Mesothelial cell of epicardium (in vitro differentiated cells): ENCODE measurements at regions not wholly inside any gene's neighbourhood (a gene's known extent, or its start where the extent isn't known, plus 50 kb on each side); places are given as distances from the start of the nearest gene placed in this dataset.
"Not testable (repeated sequence)": the region's sequence is repeated elsewhere in the genome, so short reads cannot be mapped to it uniquely, and the experiment has no call there.

ENCODE experiments used
- DNase-seq, 2 experiments: peaks; one replicate each; pipeline ENCODE4 v3.0.0; 2021; ENCODE audit warnings: low spot score in 2 of 2; ENCODE audit not compliant: unreplicated experiment in 2 of 2
- H3K27ac Mint-ChIP-seq: 2 replicates; pipeline ENCODE4 v1.8.0; 2021; ENCODE audit warnings: mixed read lengths
- H3K27me3 Mint-ChIP-seq: 2 replicates; pipeline ENCODE4 v1.8.0; 2021; ENCODE audit warnings: low read depth, mixed read lengths
- H3K36me3 Mint-ChIP-seq: 2 replicates; pipeline ENCODE4 v1.8.0; 2021; ENCODE audit warnings: mixed read lengths
- H3K4me1 Mint-ChIP-seq: 2 replicates; pipeline ENCODE4 v1.8.0; 2021; ENCODE audit warnings: mixed read lengths
- H3K4me3 Mint-ChIP-seq: 2 replicates; pipeline ENCODE4 v1.8.0; 2021; ENCODE audit warnings: mild to moderate bottlenecking, moderate library complexity, mixed read lengths
- H3K9me3 Mint-ChIP-seq: 2 replicates; pipeline ENCODE4 v1.8.0; 2021; ENCODE audit warnings: mixed read lengths
- TF ChIP-seq, protein P1 (sequence below): fragments of 200-600 bp; sonication (generic); IDR thresholded peaks from one replicate; pipeline ENCODE4 v1.5.0; 2021; ENCODE audit warnings: antibody characterized with exemption; ENCODE audit not compliant: unreplicated experiment

GRCh38 chr3:197366301-197367044, 68.1 kb upstream of the DLG1 start:
- Mint-ChIP-seq H3K27me3 (no peaks in the 10 kb centered on the region), H3K9me3 (no peaks in the 10 kb centered on the region), H3K27ac (no peak overlapping the region), H3K4me3 (no peak overlapping the region), H3K36me3 (no peaks in the 10 kb centered on the region), H3K4me1 (peaks cover 32% of the 10 kb centered on the region)
- no peak for DNase-seq
- TF ChIP-seq, protein P1, sequence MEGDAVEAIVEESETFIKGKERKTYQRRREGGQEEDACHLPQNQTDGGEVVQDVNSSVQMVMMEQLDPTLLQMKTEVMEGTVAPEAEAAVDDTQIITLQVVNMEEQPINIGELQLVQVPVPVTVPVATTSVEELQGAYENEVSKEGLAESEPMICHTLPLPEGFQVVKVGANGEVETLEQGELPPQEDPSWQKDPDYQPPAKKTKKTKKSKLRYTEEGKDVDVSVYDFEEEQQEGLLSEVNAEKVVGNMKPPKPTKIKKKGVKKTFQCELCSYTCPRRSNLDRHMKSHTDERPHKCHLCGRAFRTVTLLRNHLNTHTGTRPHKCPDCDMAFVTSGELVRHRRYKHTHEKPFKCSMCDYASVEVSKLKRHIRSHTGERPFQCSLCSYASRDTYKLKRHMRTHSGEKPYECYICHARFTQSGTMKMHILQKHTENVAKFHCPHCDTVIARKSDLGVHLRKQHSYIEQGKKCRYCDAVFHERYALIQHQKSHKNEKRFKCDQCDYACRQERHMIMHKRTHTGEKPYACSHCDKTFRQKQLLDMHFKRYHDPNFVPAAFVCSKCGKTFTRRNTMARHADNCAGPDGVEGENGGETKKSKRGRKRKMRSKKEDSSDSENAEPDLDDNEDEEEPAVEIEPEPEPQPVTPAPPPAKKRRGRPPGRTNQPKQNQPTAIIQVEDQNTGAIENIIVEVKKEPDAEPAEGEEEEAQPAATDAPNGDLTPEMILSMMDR, result no peak

DNA sequence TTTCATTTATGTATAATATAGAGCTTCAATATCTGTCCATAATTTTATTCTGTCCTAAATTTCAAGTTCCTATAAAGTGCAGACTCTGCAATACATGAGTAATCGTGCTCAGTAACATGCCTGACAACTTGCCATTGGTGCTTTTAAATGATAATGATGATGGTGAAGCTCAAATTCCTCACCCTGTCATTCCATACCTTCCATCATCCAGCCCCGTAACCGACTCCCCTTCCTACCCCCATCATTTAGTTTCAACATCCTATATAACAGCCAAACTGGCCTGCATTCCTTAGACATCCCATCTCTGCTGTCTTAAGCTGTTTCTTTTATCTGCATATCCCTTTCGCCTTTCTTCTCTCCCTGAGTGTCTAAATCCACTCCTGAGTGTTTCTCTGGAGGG, 67.2 kb upstream of the DLG1 start:
- peak in 1 of 2 experiments; percentile 10 for DNase-seq
- TF ChIP-seq, protein P1, result no peak
- Mint-ChIP-seq H3K36me3 (peaks cover 3% of the 10 kb centered on the region), H3K4me1 (peaks cover 30% of the 10 kb centered on the region), H3K9me3 (peaks cover 8% of the 10 kb centered on the region), H3K4me3 (no peak overlapping the region), H3K27me3 (no peaks in the 10 kb centered on the region), H3K27ac (no peak overlapping the region)

- Mint-ChIP-seq H3K27me3 (no peaks in the 10 kb centered on the region), H3K9me3 (peaks cover 17% of the 10 kb centered on the region), H3K36me3 (peaks cover 8% of the 10 kb centered on the region), H3K4me3 (no peak overlapping the region), H3K27ac (no peak overlapping the region), H3K4me1 (peaks cover 22% of the 10 kb centered on the region)
- TF ChIP-seq, protein P1, result no peak
- peak in 1 of 2 experiments; percentile 19 for DNase-seq
Measured at GRCh38 chr3:197364410-197365071, 66.1 kb upstream of the DLG1 start.

GRCh38 chr3:197363553-197364409, 65.4 kb upstream of the DLG1 start:
- H3K4me3 Mint-ChIP-seq, result no peak overlapping the region
- H3K9me3 Mint-ChIP-seq, result peaks cover 23% of the 10 kb centered on the region
- H3K36me3 Mint-ChIP-seq, result peaks cover 11% of the 10 kb centered on the region
- H3K4me1 Mint-ChIP-seq, result peaks cover 21% of the 10 kb centered on the region
- peak in 1 of 2 experiments; percentile 9 for DNase-seq
- no peaks in the 10 kb centered on the region for H3K27me3 Mint-ChIP-seq
- H3K27ac Mint-ChIP-seq, result no peak overlapping the region
- TF ChIP-seq, protein P1, result no peak

- peaks cover 9% of the 10 kb centered on the region for H3K4me1 Mint-ChIP-seq
Measured at GRCh38 chr3:197362081-197362480, 63.7 kb upstream of the DLG1 start.

GRCh38 chr3:197360095-197360494, 61.7 kb upstream of the DLG1 start:
- peaks cover 26% of the 10 kb centered on the region for H3K9me3 Mint-ChIP-seq

More at GRCh38 chr3:197362081-197362480, 63.7 kb upstream of the DLG1 start:
- H3K27me3 Mint-ChIP-seq, result no peaks in the 10 kb centered on the region
- no peak overlapping the region for H3K4me3 Mint-ChIP-seq
- H3K36me3 Mint-ChIP-seq, result peaks cover 12% of the 10 kb centered on the region
- no peak overlapping the region for H3K27ac Mint-ChIP-seq
- TF ChIP-seq, protein P1, result no peak
- DNase-seq, result no peak
- peaks cover 26% of the 10 kb centered on the region for H3K9me3 Mint-ChIP-seq

GRCh38 chr3:197359476-197359875, 61.1 kb upstream of the DLG1 start:
- not testable (repeated sequence) for H3K4me3 Mint-ChIP-seq, DNase-seq, H3K27ac Mint-ChIP-seq, H3K4me1 Mint-ChIP-seq, H3K27me3 Mint-ChIP-seq
- H3K36me3 Mint-ChIP-seq, result peaks cover 12% of the 10 kb centered on the region
- H3K9me3 Mint-ChIP-seq, result peaks cover 26% of the 10 kb centered on the region

More at GRCh38 chr3:197360095-197360494, 61.7 kb upstream of the DLG1 start:
- H3K27ac Mint-ChIP-seq, DNase-seq, H3K4me3 Mint-ChIP-seq, H3K4me1 Mint-ChIP-seq, H3K27me3 Mint-ChIP-seq: not testable (repeated sequence)
- H3K36me3 Mint-ChIP-seq, result peaks cover 12% of the 10 kb centered on the region
